HG03159 (cell line): ENCODE measurements at regions not wholly inside any gene's neighbourhood (a gene's known extent, or its start where the extent isn't known, plus 50 kb on each side); places are given as distances from the start of the nearest gene placed in this dataset.
A peak's percentile ranks its signal among the peaks of the same experiment; 100 is the strongest.
"Not testable (repeated sequence)": the region's sequence is repeated elsewhere in the genome, so short reads cannot be mapped to it uniquely, and the experiment has no call there.

Experiments used
- ATAC-seq: cut with Tn5 transposase; IDR thresholded peaks from one replicate; pipeline ENCODE4 v1.9.1; 2021; ENCODE audit warnings: mild to moderate bottlenecking, moderate library complexity; ENCODE audit not compliant: unreplicated experiment

DNA sequence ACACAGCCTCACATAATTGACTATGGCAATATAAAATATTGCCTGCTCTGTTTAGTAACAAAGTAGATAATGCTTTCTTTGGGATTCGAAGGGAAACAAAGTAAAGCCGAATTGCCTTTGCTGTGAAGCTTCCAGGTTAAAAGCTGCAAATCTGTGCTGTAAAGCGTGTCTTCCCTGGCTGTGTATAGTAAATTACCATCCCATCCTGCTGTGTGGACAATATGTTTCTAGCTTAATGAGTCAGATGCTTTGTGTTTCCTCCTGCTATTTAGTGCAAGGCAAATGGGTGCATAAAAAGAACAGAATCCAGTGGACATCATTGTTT lies 265.1 kb downstream of the SOCS6 start:
- ATAC-seq: no peak

DNA sequence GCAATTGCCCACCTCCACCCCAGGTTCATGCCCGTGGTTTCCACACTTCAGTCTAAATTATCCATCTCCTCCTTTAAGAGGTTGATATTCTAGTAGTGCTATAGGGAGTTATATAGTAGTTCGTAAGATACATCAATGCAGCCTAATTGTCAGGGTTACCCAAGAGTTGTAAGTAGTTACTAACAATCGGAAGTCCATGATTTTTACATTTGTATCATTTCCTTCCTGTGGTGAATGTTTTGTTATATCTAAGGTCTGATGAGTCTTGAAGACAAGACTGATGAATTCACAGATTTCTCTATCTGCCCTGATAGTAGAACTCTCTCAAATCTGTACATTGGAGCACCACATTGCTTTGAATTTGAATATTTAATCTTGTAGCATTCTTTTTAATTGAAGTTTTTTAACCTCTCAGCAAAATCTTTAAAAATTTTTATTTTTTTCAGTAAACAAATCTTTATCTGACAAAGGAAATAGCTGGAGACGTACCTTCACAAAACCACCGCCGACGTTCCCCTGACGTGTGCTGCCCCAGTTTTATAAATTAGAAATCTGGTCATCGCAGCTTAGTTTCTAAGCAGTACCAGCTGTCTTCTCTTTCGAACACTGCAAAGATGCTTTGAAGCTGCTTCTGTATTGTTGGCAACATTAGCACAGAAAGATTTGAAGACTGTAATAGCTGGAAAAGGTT lies 264.5 kb downstream of the SOCS6 start:
- no peak for ATAC-seq

DNA sequence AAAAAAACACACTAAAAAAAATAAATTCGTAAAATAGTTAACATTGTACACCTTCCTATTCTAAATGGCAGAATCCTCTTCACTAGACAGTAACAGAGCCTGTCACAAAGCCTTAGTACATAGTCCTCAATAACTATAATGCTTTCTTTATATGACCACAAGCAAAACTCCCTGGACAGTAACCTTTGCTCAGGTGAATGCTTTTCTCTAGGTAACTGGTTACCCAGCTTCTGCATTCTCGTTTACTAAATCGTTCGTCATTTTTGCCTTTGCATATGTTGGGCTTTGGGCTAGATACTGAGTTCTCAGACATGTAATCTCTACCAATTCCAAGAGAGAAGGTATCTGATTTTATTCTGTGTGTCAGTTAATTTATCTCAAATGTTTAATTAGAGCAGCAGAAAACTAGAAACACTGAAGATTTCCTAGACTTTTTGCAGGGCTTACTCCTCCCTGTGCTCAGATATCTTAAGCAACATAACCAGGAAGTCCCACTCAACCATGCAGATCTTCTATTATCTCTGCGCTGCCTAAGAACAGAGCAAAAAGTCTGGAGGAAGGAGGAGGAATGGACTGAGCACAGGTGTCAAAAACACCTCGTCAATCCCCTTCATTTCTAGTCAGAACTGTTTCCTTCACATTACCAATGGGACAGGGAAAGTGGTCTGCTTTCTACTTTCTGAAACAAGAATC lies 247.7 kb downstream of the SOCS6 start:
- no peak for ATAC-seq

DNA sequence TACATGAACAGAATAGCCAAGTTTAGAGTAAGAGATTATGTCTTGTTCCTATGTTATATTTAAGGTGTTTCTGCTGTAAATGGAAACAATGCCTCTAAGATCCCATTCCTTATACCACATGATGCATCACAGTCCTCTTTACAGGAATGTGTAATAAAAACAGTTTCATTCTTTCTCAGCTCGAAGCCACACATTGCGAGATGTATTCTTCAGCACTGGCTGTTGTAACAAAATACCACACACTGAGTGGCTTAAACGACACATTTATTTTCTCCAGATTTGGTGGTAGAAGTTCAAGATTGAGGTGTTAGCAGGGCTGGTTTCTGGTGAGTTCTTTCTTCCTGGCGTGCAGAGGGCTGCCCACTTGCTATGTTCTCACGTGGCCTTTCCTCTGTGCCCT lies 246.2 kb downstream of the SOCS6 start:
- ATAC-seq: no peak

DNA sequence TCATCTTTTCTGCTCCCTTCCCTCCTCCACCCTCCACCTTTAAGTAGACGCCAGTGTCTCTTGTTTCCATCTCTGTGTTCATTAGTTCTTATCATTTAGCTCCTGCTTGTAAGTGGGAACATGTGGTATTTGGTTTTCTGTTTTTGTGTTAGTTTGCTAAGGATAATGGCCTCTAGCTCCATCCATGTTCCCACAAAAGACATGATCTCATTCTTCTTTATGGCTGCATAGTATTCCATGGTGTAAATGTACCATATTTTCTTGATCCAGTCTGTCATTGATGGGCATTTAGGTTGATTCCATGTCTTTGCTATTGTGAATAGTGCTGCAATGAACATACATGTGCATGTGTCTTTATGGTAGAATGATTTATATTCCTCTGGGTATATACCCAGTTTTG lies 236.5 kb downstream of the SOCS6 start:
- ATAC-seq: not testable (repeated sequence)

DNA sequence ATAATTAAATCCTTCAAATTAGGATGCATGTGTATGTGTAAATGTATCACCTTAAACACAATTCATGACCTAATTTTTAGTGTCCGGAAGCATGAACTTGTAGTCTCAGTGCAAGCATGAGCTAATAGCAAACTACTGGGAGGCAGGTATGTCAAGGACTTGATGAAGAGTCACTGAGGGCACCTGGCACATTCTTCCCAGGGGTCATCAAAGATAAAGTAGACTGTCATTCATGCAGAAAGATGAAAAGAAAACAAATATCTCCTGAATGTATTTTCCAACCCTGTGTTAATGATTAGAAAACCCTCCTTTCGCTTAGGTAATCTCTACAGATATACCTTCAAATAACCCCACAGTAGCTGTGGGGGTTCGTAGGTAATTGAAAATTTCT lies 234.9 kb downstream of the SOCS6 start:
- no peak for ATAC-seq

DNA sequence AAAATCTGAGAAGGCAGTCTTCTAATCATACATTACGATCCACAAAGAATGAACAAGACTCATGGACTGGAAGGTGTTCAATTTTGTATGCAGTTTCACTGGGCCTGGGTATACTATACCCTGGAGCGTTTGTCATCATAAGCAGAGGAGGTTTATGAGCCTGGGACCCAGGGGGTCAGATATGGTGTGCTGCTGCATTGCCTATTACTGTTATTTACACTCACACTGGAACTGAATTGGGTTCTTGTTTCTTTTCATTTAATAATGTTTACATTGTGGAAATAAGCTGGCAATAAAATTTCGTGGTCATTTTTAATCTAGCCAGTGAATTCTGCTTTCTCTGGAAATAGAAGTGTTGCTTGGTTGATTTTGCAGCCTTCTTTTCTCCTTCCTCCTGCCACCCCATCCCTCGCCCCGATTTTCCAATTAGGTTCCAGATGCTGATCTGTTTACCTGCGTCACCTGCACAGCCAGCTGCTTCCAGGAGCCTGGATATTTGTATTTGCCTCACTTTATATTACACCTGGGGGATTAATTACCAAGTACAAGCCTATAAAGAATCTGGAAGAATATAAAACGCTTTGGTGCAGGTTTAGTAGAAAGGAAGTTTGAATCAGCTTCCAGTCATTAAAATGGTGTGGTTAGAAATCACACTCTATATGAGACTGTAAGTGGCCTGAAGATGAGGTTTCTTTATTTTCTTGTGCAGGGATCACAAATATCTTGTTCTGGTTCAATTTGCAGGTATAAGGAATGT lies 234.4 kb downstream of the SOCS6 start:
- ATAC-seq: no peak

DNA sequence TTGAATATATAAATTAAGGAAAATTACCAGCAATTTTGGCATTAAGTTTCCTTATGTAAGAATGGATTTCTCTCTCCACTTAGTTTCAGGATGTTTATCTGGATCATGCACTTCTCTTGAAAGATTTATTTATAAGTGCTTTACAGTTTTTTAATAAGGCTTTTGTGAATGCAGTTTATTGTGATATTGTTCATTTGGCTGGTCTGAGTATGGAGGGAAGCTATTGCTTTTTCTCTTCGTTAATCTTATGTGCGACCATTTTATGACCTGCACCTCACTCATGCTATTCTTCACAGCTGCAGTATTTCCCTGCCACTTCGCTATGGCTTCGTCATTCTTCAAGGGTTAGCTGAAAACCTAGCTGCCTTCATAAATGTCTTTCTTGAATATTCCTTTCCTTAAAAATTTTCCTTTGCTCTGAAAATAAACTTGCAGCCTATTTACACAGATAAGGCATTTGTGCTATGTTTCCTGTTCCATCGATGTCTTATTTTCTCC lies 233.4 kb downstream of the SOCS6 start:
- ATAC-seq: no peak

DNA sequence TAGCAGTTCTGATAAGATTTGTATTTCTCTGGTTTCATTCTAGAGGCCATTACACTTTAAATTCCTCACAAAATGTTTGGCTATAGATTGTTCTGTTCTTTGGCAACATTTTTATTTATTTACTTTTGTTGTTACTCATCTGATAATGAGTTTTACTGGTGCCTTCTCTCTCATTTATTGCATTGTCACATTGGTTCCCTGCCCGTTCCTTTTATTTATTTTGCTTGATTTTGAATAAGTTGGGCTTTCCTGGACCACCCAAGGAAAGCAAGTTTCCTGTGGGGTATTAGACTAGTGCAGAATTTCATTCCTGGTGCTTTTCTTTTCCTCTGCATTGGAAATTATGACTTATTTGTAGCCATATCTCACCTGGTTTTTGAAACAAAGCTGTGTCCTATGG lies 232.0 kb downstream of the SOCS6 start:
- ATAC-seq: no peak

DNA sequence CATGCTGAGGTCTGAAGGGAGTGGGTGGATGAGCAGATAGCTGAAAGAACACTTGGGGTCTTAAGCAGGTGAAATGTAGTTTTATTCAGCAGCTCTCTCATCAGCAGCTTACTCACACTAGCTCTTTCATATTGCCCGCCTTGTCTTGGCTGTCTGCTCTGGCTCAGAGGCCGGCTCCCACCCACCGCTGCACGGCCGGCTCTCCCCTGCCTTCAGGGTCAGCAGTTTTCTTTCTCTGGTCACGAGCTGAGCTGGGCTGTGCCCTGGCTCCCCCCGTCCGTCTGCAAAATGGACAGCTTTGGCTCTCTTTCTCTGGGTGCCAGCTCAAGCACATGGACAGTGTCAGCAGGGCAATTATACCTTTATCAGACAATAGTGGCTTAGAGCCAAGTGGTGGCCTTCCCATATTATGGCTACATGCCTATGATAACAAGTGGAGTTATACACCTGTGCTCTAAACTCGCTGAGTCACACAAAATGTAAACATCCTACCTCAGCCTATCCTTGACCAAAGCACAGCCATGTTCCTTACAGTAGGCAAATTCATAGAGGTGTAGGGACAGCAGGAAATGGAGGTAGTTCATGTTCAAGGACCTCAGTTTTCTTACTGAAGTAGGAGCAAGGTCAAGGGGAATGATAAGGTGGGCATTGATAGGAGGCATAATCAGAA lies 224.8 kb downstream of the SOCS6 start:
- no peak for ATAC-seq

DNA sequence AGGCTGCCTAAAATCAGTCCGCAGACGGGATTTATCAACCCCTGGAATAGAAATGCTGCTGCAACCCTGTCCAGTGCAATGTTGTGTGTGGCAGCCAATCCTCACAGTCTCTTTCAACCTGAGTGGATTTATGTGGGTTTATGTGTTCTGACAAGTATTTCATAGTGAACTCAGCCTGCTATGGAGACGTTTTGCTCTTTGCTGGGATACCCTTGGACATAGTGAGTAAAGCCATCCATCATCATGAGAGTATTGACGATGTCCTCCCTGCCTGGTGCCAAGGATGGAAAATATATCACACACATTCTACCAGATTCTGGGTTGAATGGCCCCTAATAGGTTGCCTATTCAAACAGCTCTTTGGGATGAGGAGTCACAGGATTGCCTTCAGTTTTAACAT lies 219.1 kb downstream of the SOCS6 start:
- no peak for ATAC-seq

DNA sequence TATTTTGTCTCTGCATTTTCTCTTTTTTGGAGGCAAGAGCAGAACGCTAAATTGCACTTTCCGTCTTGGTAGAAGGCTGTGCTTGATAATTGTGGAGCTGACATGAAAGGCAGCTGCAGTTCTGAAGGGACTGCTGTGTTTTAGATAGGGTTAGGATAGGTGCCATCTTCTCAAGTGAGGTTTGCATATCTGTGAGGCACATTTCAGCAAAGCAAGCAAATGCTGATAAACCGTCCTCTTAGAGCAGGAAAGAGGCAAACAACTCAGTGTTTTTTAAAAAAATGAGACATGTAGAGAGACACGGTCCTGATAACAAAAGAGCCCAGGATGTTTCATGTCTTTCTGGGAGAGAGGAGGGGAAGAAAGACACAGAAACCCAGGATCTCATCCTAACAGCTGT lies 217.7 kb downstream of the SOCS6 start:
- no peak for ATAC-seq

DNA sequence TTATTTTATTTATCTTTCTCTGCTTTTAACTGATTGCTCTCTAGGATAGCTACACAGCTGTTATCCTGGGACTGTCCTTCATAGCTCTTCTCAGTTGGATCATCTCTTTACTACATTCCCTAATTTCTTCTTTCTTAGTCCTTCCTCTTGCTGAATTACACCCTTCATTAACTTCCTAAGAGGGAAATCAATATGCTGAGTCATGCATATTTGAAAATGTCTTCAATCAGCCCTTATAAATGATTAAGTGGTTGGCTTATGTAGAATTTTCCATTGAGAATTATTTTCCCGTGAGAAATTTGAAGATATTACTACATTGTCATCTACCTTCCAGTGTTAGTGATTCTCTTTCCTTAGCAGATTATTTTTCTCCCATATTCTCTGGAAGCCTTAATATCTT lies 214.2 kb downstream of the SOCS6 start:
- no peak for ATAC-seq

DNA sequence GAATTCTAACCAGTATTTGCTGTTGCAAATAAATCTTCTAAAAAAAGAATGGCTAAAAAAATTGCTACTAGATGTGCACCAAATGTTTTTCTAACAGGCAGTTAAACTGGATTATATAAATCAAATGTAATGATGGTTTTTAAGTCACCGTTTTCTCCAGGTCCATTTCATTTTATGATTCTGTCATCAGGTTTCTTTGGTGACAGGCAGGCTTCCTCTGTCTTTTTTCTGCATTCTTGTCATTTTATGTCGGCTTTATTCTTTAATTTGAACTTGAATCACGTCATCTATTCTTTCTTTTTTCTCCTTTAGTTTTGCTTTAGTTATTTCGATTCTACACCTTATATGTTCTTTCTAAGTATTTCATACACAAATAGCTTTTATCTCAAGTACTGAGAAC lies 212.5 kb downstream of the SOCS6 start:
- ATAC-seq: no peak

DNA sequence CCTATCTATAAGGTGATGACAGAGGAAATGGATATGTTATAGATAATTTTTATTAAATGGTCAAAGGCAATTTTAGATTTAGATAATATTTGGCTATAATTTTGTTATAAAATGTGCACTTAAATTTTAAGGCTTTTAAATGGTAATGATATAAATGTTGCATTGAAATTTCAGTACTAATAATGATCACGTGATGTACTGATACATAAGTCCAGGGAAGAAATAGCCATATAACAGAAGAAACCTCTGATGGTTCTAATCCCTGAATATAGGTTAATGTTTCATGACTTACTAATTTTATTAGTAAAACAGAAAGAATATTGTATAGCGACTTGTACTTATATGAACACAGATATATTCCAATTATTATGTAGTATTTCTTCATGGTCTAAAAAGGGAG lies 211.9 kb downstream of the SOCS6 start:
- no peak for ATAC-seq

DNA sequence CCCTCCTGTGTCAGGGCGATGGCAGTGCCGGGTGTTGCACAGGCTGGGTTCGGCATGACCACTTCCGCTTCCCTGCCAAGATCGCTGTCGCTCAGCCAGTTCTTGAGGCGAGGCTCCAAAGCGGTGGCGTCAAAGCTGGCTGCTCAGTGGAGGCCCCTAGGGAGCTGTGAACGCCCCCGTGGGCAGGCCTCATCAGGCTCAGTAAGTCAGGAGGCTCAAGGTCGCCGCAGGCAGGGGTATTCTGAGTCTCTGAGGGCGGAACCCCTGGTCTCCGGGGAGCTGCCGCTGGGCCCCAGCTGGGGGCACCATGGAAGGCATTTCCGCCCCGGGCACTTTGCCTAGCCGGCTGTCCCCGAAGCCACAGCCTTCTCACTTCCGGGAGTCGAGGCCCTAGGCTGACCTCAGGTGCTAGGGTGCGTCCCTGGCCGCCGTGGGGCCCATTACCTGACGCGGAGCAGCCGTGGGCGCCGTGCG lies 210.4 kb downstream of the SOCS6 start:
- no peak for ATAC-seq

DNA sequence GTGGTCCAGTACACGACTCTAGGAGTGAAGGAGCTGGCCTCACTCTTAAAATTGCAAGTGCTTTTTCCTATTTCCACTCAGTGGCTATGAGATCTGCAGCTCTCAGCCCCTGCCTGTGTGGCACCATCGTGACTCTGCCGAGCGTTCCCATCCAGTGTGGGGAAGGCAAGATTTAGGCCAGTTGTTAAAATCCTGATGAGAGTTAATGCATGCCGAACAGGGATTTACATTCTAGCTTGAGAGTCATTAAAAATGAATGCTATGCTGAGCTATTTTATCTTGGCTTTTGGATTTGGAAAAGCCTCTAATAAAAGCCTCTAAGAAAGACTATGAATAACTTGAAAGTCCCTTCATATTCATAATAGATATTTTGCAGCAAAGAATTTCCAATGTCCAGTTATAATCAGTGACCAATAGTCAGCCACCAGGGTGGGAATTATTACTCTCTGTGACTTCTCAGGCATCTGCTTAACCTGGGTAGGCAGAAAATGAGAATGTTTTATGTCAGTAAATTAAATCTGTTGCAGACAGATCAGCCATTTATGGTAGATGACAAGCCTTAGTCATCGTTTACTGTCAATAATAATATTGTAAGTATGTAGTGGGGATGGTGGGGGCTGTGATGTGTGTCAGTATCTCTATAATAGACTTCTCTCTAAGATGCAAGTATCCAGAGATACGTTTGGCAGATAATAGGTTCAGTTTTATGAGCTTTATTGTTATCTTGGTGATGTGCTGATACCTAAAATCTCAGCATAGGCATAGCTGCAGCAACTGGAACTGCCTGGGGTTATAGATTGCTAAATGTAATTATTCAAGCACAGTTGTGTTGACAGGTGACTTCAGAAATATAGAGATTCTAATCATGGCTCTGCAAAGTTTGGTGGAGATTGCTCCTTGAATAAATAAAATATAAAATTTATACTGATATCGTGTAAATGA lies 207.8 kb downstream of the SOCS6 start:
- ATAC-seq: no peak

DNA sequence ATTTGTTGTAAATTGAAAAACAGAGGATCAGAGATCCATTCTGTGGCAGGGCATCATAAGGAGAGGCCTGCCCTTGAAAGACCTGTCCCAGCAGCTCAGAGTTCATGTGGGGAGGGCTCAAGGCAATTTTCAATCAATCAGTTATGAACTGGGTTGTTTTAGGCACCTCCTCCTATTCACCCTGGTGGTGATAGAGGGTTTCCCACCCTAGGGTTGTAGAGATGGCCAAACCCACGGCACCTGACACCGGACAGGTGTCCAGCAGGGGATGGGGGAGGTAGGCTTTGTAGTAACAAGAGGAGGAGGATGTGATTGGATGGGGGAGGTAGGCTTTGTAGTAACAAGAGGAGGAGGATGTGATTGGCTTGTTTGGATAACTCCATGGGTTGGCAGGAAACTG lies 205.7 kb downstream of the SOCS6 start:
- ATAC-seq: no peak

DNA sequence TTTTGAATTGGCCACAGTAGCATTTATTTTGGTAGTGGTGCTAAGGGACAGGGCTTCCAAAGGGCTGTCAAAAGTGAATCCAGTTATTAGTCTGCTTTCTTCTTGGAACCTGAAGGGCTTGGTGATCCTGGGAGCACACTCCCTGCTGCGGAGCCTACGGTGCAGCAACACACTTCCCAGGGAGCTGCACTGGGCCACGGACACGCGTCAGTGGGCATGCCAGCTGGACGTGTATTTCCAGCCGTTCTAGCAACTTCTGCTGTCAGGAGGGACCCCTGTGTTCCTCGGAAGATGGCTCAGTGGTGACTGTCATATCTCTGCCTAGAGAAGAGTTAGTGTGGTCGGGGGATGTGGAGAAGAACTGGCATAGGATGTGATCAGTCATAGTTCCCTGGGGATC lies 204.6 kb downstream of the SOCS6 start:
- ATAC-seq: no peak

DNA sequence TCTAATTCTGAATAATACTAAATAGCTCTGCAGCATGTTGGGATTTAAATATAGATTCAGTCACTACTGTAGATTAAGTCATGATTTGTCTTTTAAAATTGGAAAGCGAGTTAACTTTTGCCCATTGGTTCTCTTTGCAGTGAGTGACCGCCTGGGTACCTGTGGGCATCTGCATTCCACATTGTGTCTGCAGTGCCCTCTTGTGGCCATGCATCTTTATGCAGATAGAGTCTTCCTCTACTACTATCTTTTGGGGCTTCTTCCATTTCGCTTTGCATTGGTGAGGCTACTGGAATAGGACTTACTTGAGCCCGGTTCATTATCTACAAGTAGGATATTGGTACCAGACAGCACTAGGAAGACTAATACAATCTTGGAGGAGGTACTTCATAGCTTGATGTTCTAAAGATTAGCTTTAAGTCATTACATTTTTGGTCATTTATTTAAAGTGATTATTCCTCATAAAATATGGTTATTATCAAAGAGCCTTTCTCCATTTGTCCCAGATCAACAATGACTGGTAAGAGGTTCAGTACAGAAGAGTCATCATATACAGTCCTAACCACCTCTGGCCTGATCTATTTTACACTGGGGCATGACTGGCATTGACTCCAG lies 203.0 kb downstream of the SOCS6 start:
- ATAC-seq: peak; percentile 85
